ENCODE measurements at regions not wholly inside any gene's neighbourhood (a gene's known extent, or its start where the extent isn't known, plus 50 kb on each side); places are given as distances from the start of the nearest gene placed in this dataset.

- Histone ChIP-seq H3K9me3 (no peaks in the 10 kb centered on the region), H3K27me3 (peaks cover 0 to 4% of the 10 kb centered on the region in 2 donors), H3K4me1 (no peaks in the 10 kb centered on the region), H3K36me3 (no peaks in the 10 kb centered on the region), H3K4me3 (no peak overlapping the region), H3K27ac (no peak overlapping the region)
- intact Hi-C loops (cut with DNase I): no loop called here
- TF ChIP-seq CTCF (IDR thresholded peaks at IDR 0.05): no peak
- ATAC-seq: no peak
- no peak for DNase-seq
These were observed 340.8 kb downstream of the PPP1R2C start for GRCh38 chrX:42437211-42437610.

GRCh38 chrX:42434458-42435166 is 343.4 kb downstream of the PPP1R2C start:
- Histone ChIP-seq H3K36me3 (no peaks in the 10 kb centered on the region), H3K4me3 (no peak overlapping the region), H3K27ac (no peak overlapping the region), H3K4me1 (no peaks in the 10 kb centered on the region), H3K27me3 (peaks cover 0 to 4% of the 10 kb centered on the region in 2 donors), H3K9me3 (no peaks in the 10 kb centered on the region)
- no peak for TF ChIP-seq CTCF (IDR thresholded peaks at IDR 0.05)
- no peak for DNase-seq
- intact Hi-C loops (cut with DNase I): no loop called here
- no peak for ATAC-seq

- H3K27ac ChIP-seq: no peak overlapping the region
- H3K9me3 ChIP-seq: no peaks in the 10 kb centered on the region
- intact Hi-C loops (cut with DNase I): no loop called here
- H3K36me3 ChIP-seq: no peaks in the 10 kb centered on the region
- ATAC-seq (no peak), DNase-seq (no peak)
- H3K4me1 ChIP-seq: no peaks in the 10 kb centered on the region
- peaks cover 0 to 4% of the 10 kb centered on the region in 2 donors for H3K27me3 ChIP-seq
- TF ChIP-seq CTCF (IDR thresholded peaks at IDR 0.05): no peak
- no peak overlapping the region for H3K4me3 ChIP-seq
These were observed 345.4 kb downstream of the PPP1R2C start for GRCh38 chrX:42432552-42432951.

GRCh38 chrX:42422961-42423360 is 355.0 kb downstream of the PPP1R2C start:
- no peak for TF ChIP-seq CTCF (IDR thresholded peaks at IDR 0.05)
- no peak for DNase-seq
- H3K9me3 ChIP-seq: no peaks in the 10 kb centered on the region
- H3K4me3 ChIP-seq: no peak overlapping the region
- ATAC-seq: no peak
- intact Hi-C loops (cut with DNase I): no loop called here
- H3K36me3 ChIP-seq: no peaks in the 10 kb centered on the region
- H3K27me3 ChIP-seq: no peaks in the 10 kb centered on the region
- H3K4me1 ChIP-seq: no peaks in the 10 kb centered on the region
- H3K27ac ChIP-seq: no peak overlapping the region

GRCh38 chrX:42420426-42420825 is 357.5 kb downstream of the PPP1R2C start:
- DNase-seq (no peak), ATAC-seq (no peak)
- intact Hi-C loops (cut with DNase I): no loop called here
- Histone ChIP-seq H3K9me3 (no peaks in the 10 kb centered on the region), H3K4me3 (no peak overlapping the region), H3K27ac (no peak overlapping the region), H3K36me3 (no peaks in the 10 kb centered on the region), H3K27me3 (no peaks in the 10 kb centered on the region), H3K4me1 (no peaks in the 10 kb centered on the region)
- TF ChIP-seq CTCF (IDR thresholded peaks at IDR 0.05): no peak
